NOMO-1 treated with dmso at 0.1 percent for 144 hours (cell line): ENCODE measurements at regions not wholly inside any gene's neighbourhood (a gene's known extent, or its start where the extent isn't known, plus 50 kb on each side); places are given as distances from the start of the nearest gene placed in this dataset.

Experiments used
- DNase-seq: peaks from one replicate; lab custom pipeline; 2025; ENCODE audit not compliant: unreplicated experiment; lab: John Stamatoyannopoulos, UW

DNA sequence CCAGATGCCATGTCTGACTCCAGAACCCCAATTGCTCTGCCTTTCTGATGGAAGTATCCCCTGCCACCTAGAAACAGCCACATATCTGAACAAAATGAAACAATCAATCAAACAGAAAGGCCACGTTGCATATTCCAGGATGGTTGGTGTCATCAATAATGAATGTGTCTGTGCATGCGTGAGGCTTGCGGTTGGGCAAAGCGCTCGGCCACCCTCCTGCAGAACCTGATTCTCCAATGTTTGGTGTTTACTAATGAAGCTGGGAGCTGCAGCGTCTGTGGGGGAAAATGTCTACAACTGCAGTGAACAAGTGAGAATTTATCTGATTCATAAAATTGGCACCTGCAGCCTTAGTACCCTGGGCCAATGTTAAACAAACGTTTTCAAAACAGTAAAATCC, 121.2 kb upstream of the ADARB2 start:
- no peak for DNase-seq

DNA sequence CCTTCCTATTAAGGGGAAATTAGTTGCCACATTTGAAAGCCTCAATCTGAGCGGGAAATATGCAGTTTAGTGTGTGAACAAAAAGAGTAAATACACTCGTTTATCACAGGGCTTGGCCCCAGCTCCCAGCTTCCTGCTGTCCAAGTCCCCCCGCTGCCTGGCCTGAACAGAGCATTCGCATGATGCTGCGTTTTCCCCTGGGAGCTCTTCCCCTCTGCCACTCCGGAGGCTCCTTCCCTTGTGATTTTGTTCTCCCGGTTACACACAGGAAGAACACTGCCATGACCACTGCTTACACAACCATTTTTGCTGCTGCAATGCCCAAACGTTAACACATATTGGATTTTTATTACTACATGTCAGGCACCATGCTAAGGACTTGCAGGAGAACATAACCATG, 120.7 kb upstream of the ADARB2 start:
- no peak for DNase-seq

DNA sequence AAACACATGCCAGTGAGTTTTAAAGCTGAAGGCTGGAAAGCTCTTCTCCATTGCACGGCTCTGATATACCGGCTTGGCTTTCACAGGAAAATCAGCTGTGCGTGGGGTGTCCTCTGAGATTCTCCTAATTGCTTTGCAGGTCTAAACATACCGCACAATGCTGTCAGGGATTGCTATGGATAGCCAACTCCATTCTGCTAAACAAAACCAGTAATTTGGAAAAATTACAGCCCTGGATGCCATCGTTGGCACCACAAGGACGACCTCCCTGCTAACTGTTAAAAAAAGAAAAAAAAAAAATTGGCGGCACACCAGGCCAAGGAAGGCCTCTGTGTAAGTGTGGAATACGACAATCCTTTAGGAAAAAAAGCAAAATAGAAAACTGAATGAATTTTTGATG, 118.6 kb upstream of the ADARB2 start:
- no peak for DNase-seq

DNA sequence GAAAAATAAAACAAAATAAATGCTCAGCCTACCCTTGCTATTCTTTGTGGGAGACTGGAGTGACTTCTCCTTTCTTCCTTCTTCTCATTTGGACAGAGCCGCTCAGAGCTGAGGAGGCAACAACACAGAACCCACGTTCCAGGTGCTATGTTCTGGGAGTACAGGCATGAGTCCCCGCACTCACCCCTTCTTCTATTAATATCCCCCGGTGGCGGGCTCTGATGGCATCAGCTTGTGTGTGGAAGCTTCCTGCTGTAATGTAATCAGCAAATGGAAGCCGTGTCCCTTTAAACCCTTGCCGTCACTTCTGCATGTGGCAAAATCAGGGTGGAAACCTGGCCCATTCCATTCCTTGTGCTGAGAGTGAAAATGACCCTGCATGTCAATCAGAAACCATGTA, 116.9 kb upstream of the ADARB2 start:
- no peak for DNase-seq

DNA sequence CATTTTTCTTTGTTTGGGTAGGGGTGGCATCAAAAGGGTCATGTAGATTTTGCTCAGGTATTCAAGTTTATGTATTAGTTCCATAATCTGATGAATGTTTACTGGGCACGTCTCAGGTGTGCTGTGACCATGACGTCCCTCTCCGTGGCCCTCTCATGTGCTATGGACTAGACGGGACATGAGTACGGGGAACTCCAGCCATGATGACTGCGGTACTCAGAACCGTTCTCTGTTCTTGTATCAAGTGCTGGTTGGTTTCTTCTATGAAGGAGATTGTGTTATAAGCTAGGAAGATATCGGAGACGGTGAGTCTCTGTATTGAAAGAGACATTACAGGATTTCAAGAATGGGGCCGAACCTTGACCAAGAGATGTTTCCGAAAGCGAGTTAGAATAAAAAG, 116.5 kb upstream of the ADARB2 start:
- no peak for DNase-seq

DNA sequence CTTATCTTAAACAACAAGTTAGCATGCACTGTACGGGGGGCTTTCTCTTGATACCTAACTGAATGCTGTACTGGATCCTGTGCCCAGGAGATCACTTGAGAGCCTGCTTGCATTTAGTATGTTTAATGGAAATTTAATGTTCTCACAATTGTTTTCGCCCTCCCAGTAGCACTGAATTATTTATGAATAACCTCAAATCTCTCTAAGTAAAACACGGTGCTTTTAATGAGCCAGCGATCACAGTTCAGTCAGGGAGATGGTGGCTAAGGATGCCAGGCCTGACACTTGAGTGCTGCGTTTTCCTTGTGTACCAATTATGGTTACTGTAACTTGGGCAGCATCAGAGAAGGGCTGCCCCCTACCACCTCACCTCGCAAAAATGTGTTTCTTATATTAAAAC, 115.5 kb upstream of the ADARB2 start:
- no peak for DNase-seq

DNA sequence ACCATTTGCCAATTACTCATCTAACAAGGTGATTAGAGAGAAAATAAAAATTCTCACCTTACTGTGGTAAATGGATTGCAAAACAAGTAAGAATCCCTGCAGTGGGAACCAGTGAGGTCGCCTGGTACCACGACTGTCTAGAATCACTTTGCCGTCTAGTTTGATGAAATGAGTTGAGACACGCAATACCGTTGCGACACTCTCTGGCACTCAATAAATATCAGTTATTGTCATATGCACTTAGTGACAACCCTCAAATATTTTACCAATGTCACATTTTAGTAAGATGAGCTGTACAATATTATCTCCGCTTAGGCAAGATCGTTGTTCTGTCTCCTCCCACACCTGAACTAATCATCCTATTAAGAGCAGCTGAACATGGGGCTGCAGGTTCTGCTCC, 114.4 kb upstream of the ADARB2 start:
- DNase-seq: no peak

DNA sequence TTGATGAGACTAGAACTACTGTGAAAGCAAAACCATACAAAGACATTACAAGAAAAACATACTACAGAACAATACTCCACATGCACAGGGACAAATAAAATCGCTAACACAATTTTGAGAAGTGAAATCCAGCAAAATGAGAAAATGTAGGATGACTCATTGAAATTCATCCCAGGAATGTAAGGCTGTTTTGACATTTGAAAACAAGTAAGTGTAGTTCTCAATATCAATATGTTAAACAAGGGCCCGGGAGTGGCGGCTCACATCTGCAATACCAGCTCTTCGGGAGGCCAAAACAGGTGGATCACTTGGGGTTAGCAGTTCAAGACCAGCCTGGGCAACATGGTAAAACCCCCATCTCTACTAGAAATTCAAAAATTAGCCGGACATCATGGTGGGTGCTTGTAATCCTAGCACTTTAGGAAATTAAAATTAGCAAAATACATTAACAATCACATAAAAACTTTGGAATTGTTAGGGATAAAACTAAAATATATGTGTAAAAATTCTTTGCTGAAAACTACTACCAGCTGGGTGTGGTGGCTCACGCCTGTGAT, 113.7 kb upstream of the ADARB2 start:
- no peak for DNase-seq

DNA sequence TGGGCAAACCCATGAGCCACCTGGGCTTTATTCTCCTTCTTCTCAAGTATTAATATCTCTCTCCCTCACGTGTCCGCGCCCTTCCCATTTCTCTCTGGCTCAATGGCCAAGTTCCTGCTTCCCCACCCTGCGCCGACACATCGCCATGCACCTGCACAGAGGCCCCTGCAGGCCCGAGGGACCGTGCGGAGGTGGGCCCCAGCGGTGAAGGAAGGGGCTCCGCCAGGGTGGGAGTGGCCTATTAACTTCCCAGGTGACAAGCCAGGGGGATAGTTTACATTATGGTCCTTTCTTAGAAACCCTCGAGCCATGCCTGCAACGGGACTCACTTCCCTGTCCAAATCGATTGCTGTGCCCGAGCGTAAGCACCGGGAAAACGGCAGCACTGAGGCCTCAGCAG, 110.0 kb upstream of the ADARB2 start:
- DNase-seq: no peak

DNA sequence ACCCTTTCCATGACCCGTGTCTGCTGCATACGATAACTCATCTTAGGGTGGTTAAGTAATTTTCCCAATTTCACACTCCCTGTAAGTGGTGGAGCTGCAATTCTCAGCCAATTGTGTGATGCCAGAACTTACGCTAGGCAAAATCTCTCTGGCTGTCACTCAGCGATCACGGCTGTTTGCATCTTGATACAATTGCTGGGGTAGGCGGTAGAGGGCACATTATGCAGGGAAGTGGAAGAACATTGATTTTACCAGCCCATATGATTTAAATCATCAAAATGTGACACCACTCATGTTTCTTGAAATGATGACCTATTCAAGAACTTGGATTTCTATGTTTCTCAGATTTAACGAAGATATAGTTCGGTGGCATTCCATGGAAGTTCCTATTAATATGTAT, 108.7 kb upstream of the ADARB2 start:
- no peak for DNase-seq

DNA sequence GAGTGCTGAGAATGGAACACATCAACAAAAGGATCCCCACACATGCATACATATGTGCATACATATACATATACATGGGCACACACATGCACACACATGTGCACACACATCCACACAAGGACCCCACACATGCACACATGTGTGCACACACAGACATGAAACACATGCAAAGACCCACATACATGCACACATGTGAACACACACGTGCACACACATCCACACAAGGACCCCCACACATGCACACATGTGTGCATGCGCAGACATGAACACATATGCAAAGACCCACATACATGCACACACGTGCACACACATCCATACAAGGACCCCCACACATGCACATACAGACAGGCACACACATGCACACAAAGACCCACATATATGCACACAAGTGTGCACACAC, 104.4 kb upstream of the ADARB2 start:
- no peak for DNase-seq

DNA sequence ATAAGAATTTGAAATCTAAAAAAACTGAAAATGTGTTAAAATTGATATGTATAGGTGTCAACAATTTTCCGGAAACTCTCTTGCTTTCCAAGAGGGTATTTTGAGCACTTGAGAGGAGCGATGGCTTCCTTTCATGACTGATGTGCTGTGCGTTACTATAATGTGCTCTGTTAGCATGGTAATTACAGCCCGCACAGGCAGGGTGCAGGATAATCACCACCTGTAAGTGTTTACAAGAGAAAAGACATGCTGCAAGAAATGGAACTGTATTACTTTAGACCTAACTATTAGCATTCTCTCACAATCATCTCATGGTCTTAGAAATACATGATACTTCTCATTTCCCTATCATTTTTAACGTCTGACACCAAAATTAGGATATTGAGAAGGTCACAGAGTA, 92.4 kb upstream of the ADARB2 start:
- DNase-seq: no peak

DNA sequence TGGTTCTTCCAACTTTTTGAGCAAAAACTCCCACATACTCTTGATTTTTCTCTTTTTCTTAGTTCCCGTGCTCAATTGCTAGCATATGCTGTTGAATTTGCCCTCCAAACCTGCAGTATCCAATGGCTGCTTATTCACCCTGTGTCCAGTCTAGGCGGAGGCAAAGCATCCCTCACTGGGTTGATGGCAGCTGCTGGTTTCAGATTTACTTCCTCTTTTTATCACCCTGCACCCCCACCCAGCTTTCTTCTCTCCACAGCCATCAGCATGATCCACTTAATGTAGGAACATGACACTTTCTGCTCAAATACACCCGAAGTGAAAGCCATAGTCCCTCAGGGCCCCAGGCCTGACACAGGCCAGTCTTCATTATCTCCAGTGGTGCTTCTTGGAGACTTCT, 87.6 kb upstream of the ADARB2 start:
- DNase-seq: no peak

DNA sequence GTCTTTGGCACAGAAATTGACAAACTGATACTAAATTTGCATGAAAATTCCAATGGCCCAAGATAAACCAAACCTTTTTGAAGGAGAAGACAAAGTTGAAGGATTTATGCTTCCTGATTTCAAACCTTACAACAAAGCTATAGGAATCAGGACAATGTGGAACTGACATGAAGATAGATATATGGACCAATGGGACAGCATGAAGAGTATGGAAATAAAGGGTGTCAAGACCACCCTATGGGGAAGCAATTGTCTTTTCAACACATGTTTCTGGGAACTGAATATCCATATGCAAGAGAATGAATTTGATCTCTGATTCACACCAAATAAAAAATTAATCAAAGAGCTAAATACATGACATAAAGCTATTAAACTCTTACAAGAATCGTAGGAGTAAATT, 77.2 kb upstream of the ADARB2 start:
- DNase-seq: no peak

DNA sequence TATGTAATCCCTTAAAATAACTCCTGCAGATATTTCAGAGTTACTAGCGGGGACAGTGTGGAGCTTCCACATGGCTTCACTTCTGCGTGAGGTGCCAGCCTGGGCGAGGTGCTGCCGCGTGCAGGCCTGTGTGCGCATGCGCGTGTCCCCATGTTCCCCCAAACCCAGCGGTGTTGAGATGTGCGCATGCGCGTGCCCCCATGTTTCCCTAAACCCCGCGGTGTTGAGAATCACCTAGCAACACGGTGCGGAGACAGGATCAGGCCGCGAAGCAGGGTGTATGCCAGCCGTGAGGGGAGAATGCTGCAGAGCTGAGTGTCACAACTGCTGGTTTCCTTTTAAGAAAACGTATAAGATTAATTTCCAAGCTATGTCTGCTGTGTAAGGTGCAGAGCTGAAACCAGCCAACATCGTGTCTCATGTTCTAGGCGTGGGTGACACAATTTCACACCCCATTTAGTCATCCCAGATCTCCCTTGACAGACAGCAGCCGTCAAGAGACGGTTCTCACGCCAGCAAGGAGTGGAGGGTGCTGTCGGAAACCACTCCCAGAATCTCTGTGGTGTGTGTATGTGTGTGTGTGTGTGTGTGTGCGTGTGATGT, 71.9 kb upstream of the ADARB2 start:
- DNase-seq: no peak

DNA sequence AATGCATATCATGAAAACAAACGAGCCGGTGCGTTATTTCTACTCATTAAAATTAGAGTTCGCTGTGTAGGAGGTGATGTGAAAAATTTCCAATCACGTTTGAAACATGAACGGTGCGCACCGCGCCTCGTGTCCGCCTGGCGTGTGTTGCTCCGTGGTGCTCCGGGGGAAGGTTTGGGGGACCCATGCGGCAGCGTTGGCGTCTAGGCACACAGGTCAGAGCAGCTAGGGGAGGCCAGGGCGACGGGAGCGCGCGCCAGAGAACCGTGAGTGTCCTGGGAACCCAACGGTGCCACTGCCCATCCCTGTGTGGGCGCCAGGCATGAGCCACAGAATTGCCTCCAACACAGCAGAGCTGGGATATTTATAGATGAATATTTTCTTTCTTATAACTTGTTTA, 70.6 kb upstream of the ADARB2 start:
- no peak for DNase-seq

DNA sequence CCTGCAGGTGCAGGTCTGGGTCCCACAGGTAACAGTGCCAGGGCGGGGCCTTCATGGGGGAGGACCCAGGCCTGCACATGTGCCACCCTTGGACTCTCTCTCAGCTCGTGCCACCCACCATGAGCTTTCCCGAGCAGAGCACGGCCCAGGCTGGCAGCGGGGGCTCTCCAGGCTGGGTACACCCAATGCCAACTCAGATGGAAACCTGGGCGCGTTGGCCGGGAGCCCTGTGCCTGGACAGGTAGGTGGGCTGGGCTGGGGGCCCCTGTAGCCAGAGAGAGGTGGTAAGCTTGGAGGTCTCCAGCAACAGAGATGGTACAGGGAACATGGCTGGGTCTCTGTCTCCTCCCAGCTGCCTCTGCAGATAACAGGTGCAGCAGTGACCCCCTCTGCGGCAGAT, 69.9 kb upstream of the ADARB2 start:
- no peak for DNase-seq

DNA sequence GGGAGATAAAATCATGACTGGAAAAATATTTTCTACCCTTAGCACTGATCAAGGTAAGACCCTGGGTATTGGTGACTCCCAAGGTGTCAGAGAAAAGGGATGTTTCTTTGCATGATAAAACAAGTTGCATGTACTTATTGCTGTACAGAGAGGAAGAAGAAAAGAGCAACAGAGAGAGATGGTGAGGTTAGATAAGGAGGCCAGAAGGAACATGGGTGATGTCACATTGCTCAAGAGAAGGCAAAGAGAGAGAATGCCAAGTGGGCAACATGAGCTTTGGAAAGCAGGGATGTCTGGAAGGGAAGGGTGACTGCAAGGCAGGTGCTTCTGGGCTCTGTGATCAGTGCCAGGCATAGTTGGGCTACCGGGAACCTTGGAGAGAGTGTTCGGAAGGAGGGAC, 65.1 kb upstream of the ADARB2 start:
- no peak for DNase-seq

DNA sequence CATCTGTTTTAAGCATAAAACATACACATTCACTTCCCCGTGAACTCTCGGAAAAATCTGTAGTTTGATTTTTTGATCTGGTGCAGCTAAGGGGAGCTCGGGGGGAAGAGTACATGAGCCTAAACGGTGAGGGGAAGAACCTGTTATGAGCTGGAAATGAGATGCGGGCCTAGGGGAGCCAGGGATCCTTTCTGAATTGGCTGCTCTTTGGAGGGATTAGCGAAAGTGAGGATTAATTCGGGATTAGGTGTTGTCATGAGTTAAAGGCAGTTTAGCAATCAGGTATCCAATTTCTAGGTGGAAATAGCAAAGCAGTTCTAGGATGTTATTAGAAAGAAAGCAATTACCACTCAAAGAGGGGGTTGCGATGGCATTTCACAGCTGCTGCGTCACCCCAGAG, 51.1 kb upstream of the ADARB2 start:
- DNase-seq: no peak
